Gastrocnemius medialis (tissue), 4 donors: ENCODE measurements at regions not wholly inside any gene's neighbourhood (a gene's known extent, or its start where the extent isn't known, plus 50 kb on each side); places are given as distances from the start of the nearest gene placed in this dataset.
"Not testable (repeated sequence)": the region's sequence is repeated elsewhere in the genome, so short reads cannot be mapped to it uniquely, and the experiment has no call there.

Experiments
- CTCF ChIP-seq, 5 experiments: fragments of 450-650 bp in 3 of 5; fragments of 200-600 bp in 2 of 5; sonication (generic) in 2 of 5; IDR thresholded peaks in 4 of 5; conservative IDR thresholded peaks in 1 of 5; 1 replicate in 4 of 5; 2 replicates in 1 of 5; pipeline ENCODE4 v1.5.1; 2016 to 2019; ENCODE audit warnings: antibody characterized with exemption in 5 of 5, mild to moderate bottlenecking in 3 of 5, moderate library complexity in 3 of 5
- POLR2A ChIP-seq, 2 donors: fragments of 450-650 bp; IDR thresholded peaks; one replicate each; pipeline ENCODE4 v1.6.1; 2017; ENCODE audit warnings: antibody characterized with exemption in 2 of 2, mild to moderate bottlenecking in 2 of 2, moderate library complexity in 2 of 2

- TF ChIP-seq CTCF (IDR thresholded peaks at IDR 0.05 in 4 of 5, conservative IDR thresholded peaks at IDR 0.05 in 1 of 5); POLR2A (IDR thresholded peaks at IDR 0.05): not testable (repeated sequence)
Observed at GRCh38 chr9:85808329-85808728, 66.6 kb upstream of the AGTPBP1 start.
